Head of caudate nucleus (tissue), 42 donors: ENCODE measurements at regions not wholly inside any gene's neighbourhood (a gene's known extent, or its start where the extent isn't known, plus 50 kb on each side); places are given as distances from the start of the nearest gene placed in this dataset.
"Not testable (repeated sequence)": the region's sequence is repeated elsewhere in the genome, so short reads cannot be mapped to it uniquely, and the experiment has no call there.

Experiments used
- DNase-seq, 42 donors: peaks; one replicate each; pipeline versions ENCODE4 v3.0.0 to v3.0.0-alpha.2; 2020 to 2021; ENCODE audit warnings: mixed read lengths in 7 of 42
- intact Hi-C: fragments of 100-400 bp; cut with DNase I; formaldehyde crosslinking; loops from one replicate; pipeline ENCODE4 v1.15.0; 2022

GRCh38 chr3:180391001-180391400 is 211.0 kb upstream of the TTC14 start:
- intact Hi-C loops: no loop called here
- no peak for DNase-seq

DNA sequence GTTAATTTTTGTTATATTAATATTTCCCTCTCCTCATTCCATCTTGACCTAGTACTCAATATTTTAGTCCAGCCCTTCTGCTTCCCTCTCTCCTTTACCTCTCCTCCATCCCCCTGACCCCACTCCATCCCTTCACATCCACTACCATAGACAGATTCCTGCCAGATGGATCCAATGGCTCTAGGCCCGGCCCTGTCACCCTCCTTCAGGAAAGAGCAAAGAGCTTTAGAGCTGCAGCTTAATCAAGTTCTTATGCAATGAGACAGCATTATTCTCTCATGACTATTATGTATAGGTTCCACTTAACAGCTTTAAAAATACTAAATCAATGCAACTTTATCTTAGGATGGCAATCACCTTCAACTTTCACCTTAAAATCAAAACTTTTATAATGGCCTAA is 200.7 kb upstream of the TTC14 start:
- no peak for DNase-seq
- intact Hi-C loops: no loop called here

GRCh38 chr3:180402471-180403073 is 199.4 kb upstream of the TTC14 start:
- intact Hi-C loops: no loop called here

GRCh38 chr3:180403156-180403555 is 198.8 kb upstream of the TTC14 start:
- DNase-seq: no peak
- intact Hi-C loops: no loop called here

More at GRCh38 chr3:180402471-180403073, 199.4 kb upstream of the TTC14 start:
- no peak for DNase-seq

DNA sequence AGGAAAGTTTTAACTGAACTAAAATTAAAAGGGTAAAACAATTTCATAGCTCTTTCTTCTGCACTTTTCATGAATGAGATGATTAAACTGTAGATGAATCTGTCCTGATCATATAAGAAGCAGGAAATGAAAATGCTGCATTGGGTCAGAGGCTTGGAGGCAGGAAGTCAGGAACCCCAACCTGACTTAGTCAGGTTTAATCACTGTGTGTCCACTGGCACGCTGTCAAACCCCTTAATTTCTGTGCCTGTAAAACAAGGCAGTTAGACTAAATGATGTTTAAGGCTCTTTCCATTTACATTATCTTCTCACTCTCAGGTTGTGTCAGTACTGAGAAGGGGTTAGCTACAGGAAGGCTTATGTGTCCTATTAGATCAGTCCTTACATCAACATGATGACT is 193.3 kb upstream of the TTC14 start:
- no peak for DNase-seq
- intact Hi-C loops: no loop called here

GRCh38 chr3:180409170-180409569 is 192.8 kb upstream of the TTC14 start:
- no peak for DNase-seq
- intact Hi-C loops: no loop called here

DNA sequence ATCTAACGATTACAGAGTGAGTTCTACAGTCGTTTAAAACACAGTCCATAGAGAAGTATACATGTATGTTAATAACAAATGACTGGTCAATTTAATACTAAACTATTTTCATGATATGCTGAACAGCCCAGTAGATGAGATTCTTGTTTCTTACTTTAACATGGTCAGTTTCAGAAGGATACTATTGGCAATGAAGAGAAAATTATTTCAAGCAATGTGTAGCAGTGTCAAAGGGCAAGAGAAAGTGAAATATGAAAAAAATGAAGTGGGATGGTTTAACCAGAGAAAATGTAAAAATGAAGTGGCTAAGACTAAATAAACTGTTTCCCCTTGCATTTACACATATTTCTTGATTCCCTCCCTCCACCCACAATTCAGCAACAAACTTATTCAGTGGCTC is 192.1 kb upstream of the TTC14 start:
- intact Hi-C loops: loop anchor here (5.0 kb wide), 1 partner anchor 187 kb away; no protein-coding TSS in a partner anchor
- DNase-seq: no peak

DNA sequence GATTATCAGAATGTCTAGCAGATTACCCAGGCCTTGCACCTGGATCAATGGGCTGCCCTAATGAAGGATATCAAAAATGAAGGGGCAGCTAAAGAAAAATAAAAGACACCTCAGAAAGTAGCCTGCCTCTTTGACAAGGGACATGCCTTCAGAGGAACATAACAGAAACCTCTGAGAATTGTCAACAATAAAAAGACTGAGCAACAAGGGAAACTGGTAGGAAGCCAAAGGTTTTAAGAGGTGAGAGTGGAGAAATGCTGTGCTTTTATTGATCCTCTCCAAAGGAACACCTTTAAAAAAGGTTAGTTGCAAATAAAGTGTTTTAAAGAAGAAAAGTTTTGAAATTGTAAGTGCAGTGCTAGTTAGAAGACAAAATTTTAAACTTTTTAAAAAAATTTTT is 187.8 kb upstream of the TTC14 start:
- intact Hi-C loops: loop anchor here (5.0 kb wide), 1 partner anchor 183 kb away; no protein-coding TSS in a partner anchor
- no peak for DNase-seq

GRCh38 chr3:180416111-180416594 is 185.8 kb upstream of the TTC14 start:
- intact Hi-C loops: no loop called here
- peak in 14 of 42 donors; percentile 6 to 68 (median 22) for DNase-seq

DNA sequence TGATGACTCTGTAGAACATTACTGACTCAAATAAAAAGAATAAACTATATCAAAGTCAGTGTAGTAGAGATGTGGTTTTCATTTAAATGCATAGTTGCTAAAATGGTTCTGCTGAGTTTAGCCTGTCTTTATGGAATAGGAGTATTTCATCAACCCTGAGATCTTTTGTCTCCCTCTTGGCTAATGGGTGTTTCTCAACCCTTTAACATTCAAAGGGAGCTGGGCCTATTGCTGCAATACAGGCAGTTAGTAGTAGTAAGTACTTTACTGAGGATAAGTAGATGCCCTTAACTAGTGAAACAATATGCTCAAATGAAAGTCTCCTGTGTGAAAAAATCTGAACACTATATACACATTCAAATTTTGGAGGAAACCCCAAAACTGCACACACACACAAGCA is 184.7 kb upstream of the TTC14 start:
- intact Hi-C loops: no loop called here
- DNase-seq: no peak

GRCh38 chr3:180420016-180420415 is 181.9 kb upstream of the TTC14 start:
- intact Hi-C loops: no loop called here
- DNase-seq: no peak

GRCh38 chr3:180420804-180421203 is 181.2 kb upstream of the TTC14 start:
- intact Hi-C loops: no loop called here

DNA sequence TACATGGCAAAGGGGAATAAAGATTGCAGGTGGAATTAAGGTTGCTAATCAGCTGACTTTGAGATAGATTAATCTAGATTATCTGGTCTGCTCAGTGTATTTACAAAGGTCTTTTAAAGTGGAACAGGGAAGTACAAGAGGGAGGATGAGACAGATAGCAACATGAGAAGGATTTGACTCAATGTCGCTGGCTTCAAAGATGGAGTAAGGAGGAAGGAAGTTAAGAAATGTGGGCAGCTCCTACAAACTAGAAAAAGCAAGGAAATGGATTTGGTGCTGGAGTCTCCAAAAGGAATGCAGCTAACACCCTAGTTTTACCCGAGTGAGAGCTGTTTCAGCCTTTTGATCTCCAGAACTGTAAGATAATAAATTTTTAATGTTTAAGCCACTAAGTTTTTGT is 180.7 kb upstream of the TTC14 start:
- DNase-seq: no peak
- intact Hi-C loops: no loop called here

More at GRCh38 chr3:180420804-180421203, 181.2 kb upstream of the TTC14 start:
- DNase-seq: no peak

- no peak for DNase-seq
- intact Hi-C loops: no loop called here
Observed at GRCh38 chr3:180421721-180422120, 180.2 kb upstream of the TTC14 start.

DNA sequence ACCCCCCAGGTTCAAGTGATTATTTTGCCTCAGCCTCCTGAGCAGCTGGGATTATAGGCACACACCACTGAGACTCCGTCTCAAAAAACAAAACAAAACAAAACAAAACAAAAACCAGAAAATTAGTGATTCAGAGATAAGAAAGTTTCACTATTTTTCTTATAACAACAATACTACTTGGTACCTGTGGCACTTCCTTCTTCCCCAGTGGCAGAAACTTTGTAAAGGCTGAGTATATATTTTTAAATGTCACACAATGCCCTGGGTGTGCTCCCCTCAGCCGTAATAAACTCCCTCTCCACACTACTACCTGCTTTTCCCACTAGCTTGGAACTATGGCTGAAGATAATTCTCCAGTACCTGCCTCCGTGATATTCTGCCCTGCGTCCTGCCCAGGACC is 177.7 kb upstream of the TTC14 start:
- DNase-seq, intact Hi-C loops: not testable (repeated sequence)

GRCh38 chr3:180430896-180431295 is 171.1 kb upstream of the TTC14 start:
- intact Hi-C loops: no loop called here
- DNase-seq: no peak

- no peak for DNase-seq
- intact Hi-C loops: no loop called here
Observed at GRCh38 chr3:180433152-180433551, 168.8 kb upstream of the TTC14 start.

DNA sequence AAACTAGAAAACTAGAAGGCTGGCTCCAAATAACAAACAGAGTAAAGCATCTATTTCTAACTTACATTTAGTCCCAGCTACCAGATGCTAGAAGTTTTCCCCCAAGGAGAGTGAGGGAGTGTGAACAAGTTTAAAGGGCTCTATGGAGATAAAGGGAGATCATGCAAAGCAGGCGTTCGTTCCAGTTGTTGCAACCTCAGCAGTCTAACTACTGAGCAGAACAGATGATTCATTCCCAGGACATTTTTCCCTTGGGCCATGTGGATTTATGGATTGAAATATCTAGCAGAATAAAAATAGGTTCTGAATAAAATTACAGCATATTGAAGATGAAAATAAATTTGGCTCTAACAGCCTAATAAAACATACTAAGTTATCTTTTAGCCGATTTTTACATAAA is 154.8 kb upstream of the TTC14 start:
- intact Hi-C loops: no loop called here

DNA sequence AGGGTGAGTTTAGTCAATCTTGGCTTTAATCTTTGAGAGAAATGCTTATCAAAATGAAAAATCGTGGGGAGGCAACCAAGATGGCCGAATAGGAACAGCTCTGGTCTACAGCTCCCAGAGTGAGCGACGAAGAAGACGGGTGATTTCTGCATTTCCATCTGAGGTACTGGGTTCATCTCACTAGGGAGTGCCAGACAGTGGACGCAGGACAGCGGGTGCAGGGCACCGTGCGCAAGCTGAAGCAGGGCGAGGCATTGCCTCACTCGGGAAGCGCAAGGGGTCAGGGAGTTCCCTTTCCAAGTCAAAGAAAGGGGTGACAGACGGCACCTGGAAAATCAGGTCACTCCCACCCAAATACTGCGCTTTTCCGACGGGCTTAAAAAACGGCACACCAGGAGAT is 153.6 kb upstream of the TTC14 start:
- DNase-seq, intact Hi-C loops: not testable (repeated sequence)

More for the DNA sequence above, 154.8 kb upstream of the TTC14 start:
- no peak for DNase-seq

DNA sequence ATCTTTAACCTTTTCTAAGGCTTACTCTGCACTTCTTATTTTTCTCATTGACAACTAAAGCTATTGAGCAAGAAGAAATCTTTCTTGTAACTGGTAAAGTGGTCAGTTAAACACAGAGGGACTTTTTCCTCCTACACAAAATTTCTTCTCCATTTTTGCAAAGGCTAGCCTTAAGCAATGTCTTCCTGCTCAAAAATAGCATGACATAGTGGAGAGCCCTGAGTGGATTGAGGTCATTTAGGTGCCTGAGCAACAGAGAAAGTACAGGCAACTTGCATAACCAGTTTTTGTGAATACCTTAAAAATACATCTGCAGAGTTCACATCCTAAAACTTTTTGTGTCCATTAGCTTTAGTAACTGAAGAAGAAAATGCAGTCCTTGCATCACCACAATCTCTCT is 144.7 kb upstream of the TTC14 start:
- intact Hi-C loops: no loop called here

GRCh38 chr3:180466401-180467011 is 135.5 kb upstream of the TTC14 start:
- no peak for DNase-seq
- intact Hi-C loops: no loop called here

More for the DNA sequence above, 144.7 kb upstream of the TTC14 start:
- no peak for DNase-seq
